Effector memory CD8-positive, alpha-beta T cell (primary cell): ENCODE measurements at regions not wholly inside any gene's neighbourhood (a gene's known extent, or its start where the extent isn't known, plus 50 kb on each side); places are given as distances from the start of the nearest gene placed in this dataset.

Experiments used
- ATAC-seq: fragments of 150-1000 bp; cut with Tn5 transposase; replicated peaks from 2 replicates; pipeline ENCODE4 v1.10.0; 2021; ENCODE audit warnings: mild to moderate bottlenecking, moderate library complexity
- DNase-seq, 3 experiments: peaks; one replicate each; pipeline ENCODE4 v3.0.0; 2021
- H3K27ac Mint-ChIP-seq, 2 donors: one replicate each; pipeline ENCODE4 v1.8.0; 2022; ENCODE audit warnings: mild to moderate bottlenecking in 2 of 2, mixed read lengths in 2 of 2, moderate library complexity in 2 of 2
- H3K27me3 Mint-ChIP-seq, 2 donors: one replicate each; pipeline ENCODE4 v1.8.0; 2022; ENCODE audit warnings: mixed read lengths in 2 of 2
- H3K36me3 Mint-ChIP-seq: one replicate; pipeline ENCODE4 v1.8.0; 2022; ENCODE audit warnings: mild to moderate bottlenecking, moderate library complexity, mixed read lengths; ENCODE audit not compliant: insufficient read depth
- H3K4me1 Mint-ChIP-seq, 2 donors: one replicate each; pipeline ENCODE4 v1.8.0; 2022; ENCODE audit warnings: low read depth in 2 of 2, mixed read lengths in 2 of 2
- H3K4me3 Mint-ChIP-seq, 2 donors: one replicate each; pipeline ENCODE4 v1.8.0; 2022; ENCODE audit warnings: mild to moderate bottlenecking in 2 of 2, mixed read lengths in 2 of 2, moderate library complexity in 2 of 2
- H3K9me3 Mint-ChIP-seq, 2 donors: one replicate each; pipeline ENCODE4 v1.8.0; 2022; ENCODE audit warnings: mixed read lengths in 2 of 2

DNA sequence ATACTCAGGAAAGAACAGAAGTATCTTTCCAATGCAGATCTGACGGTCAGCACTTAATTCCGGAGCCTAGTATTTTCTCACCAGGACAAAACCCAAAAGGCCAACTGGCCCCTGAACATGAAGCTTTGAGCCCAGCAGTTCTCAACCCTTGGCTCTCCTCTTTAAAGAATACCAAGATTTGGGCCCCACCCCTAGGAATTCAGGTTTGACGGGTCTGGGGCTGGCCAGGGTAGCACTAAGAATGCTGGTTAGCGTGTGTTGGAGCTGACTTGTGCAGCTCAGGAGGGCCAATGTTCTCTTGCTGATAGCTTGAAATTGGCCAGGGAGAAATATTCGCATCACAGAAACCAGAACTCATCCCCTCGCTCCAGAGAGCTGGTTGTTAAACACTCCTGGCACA, 88.3 kb upstream of the PTCH1 start:
- no peaks in the 10 kb centered on the region for H3K4me1 Mint-ChIP-seq

DNA sequence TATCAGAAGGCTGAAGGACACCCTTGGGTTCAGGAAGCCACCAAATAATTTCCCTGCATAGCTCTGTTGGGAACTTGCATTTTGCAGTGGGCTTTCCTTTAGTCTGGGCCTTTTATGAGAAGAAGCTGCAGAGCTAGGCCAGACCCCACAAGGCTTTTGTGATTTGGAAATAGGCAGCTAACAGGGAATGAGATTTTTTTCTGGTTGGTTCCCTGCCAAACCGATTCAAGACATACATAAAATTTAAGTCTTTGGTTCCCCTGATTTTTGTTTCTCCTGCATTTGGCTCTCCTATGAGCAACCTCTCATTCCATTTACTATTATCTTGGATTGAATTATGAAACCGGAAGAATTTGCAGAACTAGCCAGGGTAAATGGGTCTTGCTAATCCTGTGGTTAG, 81.5 kb upstream of the PTCH1 start:
- H3K27me3 Mint-ChIP-seq, result peaks cover 0 to 3% of the 10 kb centered on the region in 2 donors

More for the DNA sequence above, 88.3 kb upstream of the PTCH1 start:
- Mint-ChIP-seq H3K27ac (no peak overlapping the region), H3K27me3 (peaks cover 0 to 10% of the 10 kb centered on the region in 2 donors), H3K36me3 (no peaks in the 10 kb centered on the region), H3K4me3 (no peak overlapping the region), H3K9me3 (no peaks in the 10 kb centered on the region)
- ATAC-seq (no peak), DNase-seq (no peak)

DNA sequence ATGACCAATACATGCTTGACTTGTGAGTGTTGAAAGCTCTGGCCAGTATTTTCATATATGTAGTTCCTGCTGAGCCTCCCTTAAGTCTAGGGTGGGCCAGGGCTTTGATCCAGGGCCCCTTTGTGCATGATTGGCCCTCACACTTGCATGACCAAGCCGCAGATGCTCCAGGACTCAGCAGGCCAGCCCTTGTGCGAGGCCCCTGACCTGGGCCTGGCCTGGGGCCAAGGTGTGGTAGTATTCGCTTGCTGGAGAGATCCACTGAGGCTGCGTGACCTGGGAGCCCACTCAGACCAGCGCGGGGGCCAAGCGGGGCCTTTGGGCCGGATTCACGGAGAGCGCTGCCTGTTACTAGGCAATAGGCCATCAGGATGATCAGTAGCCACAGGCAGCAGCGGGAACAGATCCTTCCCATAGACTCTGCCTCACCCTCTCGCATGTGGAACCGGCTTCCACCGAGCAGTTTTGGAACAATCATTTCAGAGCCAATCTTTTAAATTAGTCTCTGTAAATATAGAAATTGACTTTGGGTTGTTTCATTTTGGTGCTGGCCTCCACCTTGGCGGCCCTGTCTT, 79.0 kb upstream of the PTCH1 start:
- no peaks in the 10 kb centered on the region for H3K9me3 Mint-ChIP-seq
- H3K4me1 Mint-ChIP-seq, result no peaks in the 10 kb centered on the region
- H3K4me3 Mint-ChIP-seq, result no peak overlapping the region
- no peak overlapping the region for H3K27ac Mint-ChIP-seq
- no peak for ATAC-seq
- no peak for DNase-seq
- H3K27me3 Mint-ChIP-seq, result peaks cover under 1 to 2% of the 10 kb centered on the region in 2 donors
- no peaks in the 10 kb centered on the region for H3K36me3 Mint-ChIP-seq

More for the DNA sequence above, 81.5 kb upstream of the PTCH1 start:
- H3K4me1 Mint-ChIP-seq, result no peaks in the 10 kb centered on the region
- no peaks in the 10 kb centered on the region for H3K36me3 Mint-ChIP-seq
- no peaks in the 10 kb centered on the region for H3K9me3 Mint-ChIP-seq
- H3K27ac Mint-ChIP-seq, result no peak overlapping the region
- DNase-seq, result no peak
- ATAC-seq, result no peak
- no peak overlapping the region for H3K4me3 Mint-ChIP-seq

DNA sequence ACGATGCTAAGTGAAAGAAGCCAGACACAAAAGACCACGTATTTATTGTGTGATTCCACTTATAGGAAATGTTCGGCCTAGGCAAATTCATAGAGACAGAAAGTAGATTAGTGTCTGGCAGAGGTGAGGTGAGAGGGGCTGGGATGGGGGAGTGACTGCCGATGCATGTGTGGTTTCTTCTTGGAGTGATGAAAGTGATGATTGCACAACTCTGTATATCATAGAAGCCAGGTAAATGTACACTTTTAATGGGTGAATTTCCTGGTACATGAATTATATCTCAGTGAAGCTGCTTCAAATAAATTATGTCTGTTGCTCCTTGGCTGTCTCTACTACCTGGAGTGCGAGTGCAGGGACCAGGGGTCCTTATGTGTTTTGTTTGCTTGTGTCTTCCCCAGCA, 76.2 kb upstream of the PTCH1 start:
- Mint-ChIP-seq H3K27me3 (peaks cover 12 to 16% of the 10 kb centered on the region in 2 donors), H3K36me3 (no peaks in the 10 kb centered on the region), H3K4me1 (peaks cover 0 to 3% of the 10 kb centered on the region in 2 donors), H3K4me3 (no peak overlapping the region), H3K9me3 (no peaks in the 10 kb centered on the region), H3K27ac (no peak overlapping the region)
- ATAC-seq (no peak), DNase-seq (no peak)

DNA sequence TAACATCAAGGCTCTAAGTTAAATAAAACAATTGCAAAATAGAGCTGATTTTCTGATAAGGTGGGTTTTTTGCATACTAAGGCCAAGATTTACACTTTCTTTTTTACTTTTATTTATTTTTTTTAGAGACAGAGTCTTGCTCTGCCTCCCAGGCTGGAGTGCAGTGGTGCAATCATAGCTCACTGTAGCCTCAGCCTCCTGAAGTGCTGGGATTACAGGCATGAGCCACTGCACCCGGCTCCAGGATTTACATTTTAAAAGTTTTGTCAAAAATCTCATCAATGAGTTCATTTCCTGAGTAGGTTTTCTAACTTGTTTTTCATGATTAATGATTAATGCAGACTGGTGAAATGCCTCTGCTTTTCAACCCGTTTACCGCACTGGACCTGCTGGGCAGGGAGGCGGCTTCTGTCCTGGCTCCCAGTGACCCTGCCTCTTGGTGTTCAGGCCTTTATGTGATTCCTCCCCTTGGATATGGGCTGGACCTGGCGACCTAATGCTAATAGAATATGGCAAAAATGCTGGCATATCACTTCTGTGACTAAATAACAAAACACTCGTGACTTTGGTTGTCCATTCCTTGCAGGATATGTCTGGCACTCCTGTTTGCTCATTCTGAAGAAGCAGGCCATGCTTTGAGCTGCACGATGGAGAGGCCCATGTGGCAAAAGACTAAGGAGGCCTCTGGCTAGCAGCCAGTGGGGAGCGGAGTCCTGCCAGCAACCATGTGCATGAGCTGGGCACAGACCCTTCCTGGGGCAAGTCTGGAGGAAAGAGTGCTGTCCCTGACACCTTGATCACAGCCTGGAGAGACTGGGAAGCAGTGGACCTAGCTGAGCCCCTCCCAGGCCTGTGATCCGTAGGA, 72.2 kb upstream of the PTCH1 start:
- ATAC-seq (no peak), DNase-seq (no peak)
- no peak overlapping the region for H3K27ac Mint-ChIP-seq
- no peaks in the 10 kb centered on the region for H3K9me3 Mint-ChIP-seq
- H3K4me1 Mint-ChIP-seq, result peaks cover 0 to 3% of the 10 kb centered on the region in 2 donors
- no peak overlapping the region for H3K4me3 Mint-ChIP-seq
- no peaks in the 10 kb centered on the region for H3K36me3 Mint-ChIP-seq
- peaks cover 12 to 48% of the 10 kb centered on the region in 2 donors for H3K27me3 Mint-ChIP-seq

DNA sequence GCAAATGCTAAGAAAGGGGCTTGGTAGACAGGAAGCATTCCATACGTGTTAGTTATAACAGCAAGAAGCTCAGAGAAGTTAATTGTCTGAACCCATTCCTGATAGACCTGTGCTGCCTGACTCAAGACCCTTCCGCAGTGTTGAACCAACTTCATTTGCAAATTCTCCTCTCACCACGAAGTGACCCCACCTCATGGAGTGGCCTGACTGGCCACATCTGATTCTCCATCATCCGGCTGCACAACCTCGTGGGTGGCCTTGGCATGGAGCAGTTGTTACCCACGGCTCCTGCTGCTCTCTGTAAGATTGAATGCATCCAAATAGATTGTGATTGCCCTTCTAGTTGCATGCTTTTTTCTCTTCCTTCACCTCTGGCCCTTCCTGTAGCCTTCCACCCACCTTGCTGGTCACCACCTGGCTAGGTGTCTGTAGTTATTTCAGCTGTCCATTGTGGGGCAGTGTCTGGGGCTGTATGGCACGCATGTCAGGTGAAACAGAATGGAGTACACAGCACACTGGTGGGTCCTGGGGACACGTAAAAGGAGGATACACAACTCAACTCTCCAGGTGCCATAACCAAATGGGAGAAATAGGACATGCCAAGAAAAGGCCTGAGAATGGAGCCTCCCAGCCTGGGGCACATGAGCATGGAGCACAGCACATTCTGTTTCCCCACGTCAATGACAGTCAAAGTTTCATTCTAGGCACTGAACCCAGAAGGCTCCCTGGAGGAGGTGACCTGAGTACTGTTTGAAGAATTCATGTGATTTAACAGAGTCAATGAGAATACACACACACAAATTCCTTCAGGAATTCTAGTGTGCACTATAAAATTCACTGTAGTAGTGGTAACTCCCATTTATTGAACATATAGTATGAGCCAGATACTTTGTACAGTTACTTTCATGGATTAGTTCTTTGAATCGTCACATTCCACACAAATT, 70.5 kb upstream of the PTCH1 start:
- ATAC-seq (no peak), DNase-seq (no peak)
- H3K4me3 Mint-ChIP-seq, result no peak overlapping the region
- H3K4me1 Mint-ChIP-seq, result peaks cover 0 to 3% of the 10 kb centered on the region in 2 donors
- H3K9me3 Mint-ChIP-seq, result no peaks in the 10 kb centered on the region
- peaks cover 13 to 49% of the 10 kb centered on the region in 2 donors for H3K27me3 Mint-ChIP-seq
- no peaks in the 10 kb centered on the region for H3K36me3 Mint-ChIP-seq
- H3K27ac Mint-ChIP-seq, result no peak overlapping the region

DNA sequence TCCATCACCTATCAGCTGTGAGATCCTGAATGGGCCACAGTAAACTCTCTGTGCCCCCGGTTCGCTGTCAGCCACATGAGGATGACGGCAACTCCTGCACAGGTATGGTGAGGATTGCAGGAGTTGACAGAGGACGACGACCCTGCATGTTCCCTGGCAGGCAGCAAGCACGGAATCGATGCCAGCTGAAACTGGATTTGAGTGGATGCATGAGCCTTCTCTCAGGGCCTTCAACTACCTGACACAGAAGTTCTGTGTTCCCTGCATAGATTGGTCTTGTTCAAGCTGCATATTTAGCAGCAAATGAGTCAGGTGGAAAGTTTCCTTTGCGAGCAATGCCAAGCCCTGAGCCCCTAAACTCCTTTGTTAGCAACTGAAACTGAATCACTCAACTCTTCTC, 69.6 kb upstream of the PTCH1 start:
- Mint-ChIP-seq H3K9me3 (no peaks in the 10 kb centered on the region), H3K27me3 (peaks cover 18 to 49% of the 10 kb centered on the region in 2 donors), H3K4me3 (no peak overlapping the region), H3K4me1 (peaks cover 0 to 3% of the 10 kb centered on the region in 2 donors), H3K27ac (no peak overlapping the region), H3K36me3 (no peaks in the 10 kb centered on the region)
- no peak for DNase-seq
- ATAC-seq, result no peak

DNA sequence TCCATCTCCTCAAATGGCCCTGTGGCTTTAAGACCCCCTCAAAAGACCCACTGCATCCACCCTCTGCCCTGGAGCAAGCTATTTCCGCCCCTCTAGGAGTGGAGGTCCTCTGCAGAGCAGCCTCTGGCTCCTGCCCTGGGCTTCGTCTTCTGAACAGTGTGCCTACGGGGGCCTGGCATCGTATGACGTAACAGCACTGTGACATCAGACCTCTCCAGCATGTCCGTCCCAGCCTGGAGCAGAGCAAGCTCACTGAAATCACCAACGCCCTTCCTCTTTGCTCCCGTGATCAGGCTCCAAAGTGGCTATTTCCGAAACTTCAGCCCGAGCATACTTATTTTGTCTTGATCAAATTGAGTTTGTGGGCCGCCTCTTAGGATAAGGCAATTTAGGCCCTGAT, 69.1 kb upstream of the PTCH1 start:
- peaks cover 0 to 3% of the 10 kb centered on the region in 2 donors for H3K4me1 Mint-ChIP-seq
- DNase-seq, result no peak
- H3K27me3 Mint-ChIP-seq, result peaks cover 18 to 51% of the 10 kb centered on the region in 2 donors
- H3K4me3 Mint-ChIP-seq, result no peak overlapping the region
- H3K9me3 Mint-ChIP-seq, result no peaks in the 10 kb centered on the region
- H3K36me3 Mint-ChIP-seq, result no peaks in the 10 kb centered on the region
- no peak for ATAC-seq
- H3K27ac Mint-ChIP-seq, result no peak overlapping the region

DNA sequence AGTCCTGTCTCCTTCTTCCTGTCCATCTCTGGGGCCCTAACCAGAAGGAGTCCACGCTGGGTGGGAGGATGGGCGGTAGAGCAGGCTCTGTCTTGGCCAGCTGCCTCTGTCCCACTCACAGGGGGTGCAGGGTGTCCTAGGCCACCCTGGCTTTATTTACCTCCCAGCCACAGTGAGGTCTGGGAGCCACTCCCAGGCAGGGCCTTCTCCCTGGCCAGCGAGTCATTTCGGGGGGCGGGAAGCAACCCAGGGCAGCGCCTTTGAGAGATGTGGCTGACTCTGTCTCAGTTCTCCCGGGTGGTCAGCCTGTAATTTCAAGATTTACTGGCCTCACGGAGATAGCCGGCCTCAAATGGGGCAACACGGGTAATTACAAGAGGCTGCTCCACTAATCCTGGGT, 67.4 kb upstream of the PTCH1 start:
- DNase-seq (no peak), ATAC-seq (no peak)
- H3K27ac Mint-ChIP-seq, result no peak overlapping the region
- no peaks in the 10 kb centered on the region for H3K9me3 Mint-ChIP-seq
- no peaks in the 10 kb centered on the region for H3K36me3 Mint-ChIP-seq
- H3K4me3 Mint-ChIP-seq, result no peak overlapping the region
- peaks cover 6 to 53% of the 10 kb centered on the region in 2 donors for H3K27me3 Mint-ChIP-seq
- H3K4me1 Mint-ChIP-seq, result no peaks in the 10 kb centered on the region

DNA sequence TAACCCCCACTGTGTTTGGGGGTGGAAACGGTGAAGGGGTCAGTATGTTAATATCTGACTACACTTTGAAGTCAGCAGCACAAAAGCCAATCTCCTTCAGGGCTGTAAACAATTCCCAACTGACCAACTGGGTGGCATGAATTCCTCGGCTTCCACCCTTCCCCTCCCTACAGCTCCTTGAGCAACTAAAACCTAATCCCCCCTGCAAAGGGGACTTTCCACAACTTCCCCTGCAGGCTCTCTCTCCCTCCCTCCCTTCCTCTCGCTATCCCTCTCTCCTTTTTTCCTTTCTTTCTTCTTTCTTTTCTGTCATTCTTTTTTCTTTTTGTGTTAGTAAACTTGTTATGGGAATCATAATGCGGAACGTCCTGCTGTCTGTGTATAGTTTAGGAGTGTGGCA, 65.1 kb upstream of the PTCH1 start:
- Mint-ChIP-seq H3K36me3 (no peaks in the 10 kb centered on the region), H3K27me3 (peaks cover 11 to 52% of the 10 kb centered on the region in 2 donors), H3K9me3 (no peaks in the 10 kb centered on the region), H3K4me1 (no peaks in the 10 kb centered on the region), H3K27ac (no peak overlapping the region), H3K4me3 (no peak overlapping the region)
- no peak for DNase-seq
- ATAC-seq, result no peak

DNA sequence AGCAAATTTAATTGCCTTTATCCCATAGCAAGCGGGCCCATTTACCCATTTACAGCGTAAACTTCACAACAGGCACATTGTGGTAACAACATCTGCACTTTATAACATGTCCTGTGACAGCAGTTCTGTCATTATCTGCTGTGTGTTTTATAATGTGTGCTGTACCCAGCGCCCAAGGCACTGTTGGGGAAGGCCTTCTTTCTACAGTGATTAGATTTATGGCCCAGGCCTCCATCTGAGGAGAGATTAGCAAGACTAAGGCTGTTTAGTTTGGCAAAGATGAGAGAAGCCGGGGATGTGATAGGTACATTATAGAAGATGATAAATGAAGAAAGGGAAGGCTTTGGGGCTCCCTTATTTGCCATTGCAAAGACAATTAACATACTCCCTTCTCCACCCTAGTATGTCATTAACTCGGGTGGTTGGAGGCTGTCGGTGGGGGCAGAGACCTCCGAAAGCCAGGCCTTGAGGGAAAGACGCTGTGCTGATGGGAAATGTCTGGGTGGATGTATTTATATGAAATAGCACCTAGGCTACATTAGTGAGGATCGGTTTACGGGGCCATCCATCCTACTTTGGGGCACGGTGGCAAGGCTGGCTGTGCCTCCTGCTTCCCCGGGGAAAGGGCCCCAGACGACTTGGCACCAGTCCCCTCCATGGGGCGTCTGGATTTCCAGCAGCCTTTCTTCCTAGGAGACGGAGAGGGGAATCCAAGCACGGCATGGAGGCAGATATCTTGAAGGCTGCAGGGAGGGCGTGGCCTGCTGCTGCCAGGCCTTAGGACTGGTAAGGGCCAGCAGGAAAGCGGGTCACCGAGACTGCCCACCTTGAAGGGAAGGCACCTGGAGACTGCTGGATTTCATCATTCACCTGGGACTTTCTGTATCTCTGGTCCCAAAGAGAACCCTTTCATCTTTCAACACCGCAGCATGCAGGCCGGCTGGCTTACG, 64.3 kb upstream of the PTCH1 start:
- Mint-ChIP-seq H3K9me3 (no peaks in the 10 kb centered on the region), H3K27me3 (peaks cover 15 to 44% of the 10 kb centered on the region in 2 donors), H3K4me1 (no peaks in the 10 kb centered on the region), H3K4me3 (no peak overlapping the region), H3K36me3 (no peaks in the 10 kb centered on the region), H3K27ac (no peak overlapping the region)
- no peak for DNase-seq
- ATAC-seq, result no peak

DNA sequence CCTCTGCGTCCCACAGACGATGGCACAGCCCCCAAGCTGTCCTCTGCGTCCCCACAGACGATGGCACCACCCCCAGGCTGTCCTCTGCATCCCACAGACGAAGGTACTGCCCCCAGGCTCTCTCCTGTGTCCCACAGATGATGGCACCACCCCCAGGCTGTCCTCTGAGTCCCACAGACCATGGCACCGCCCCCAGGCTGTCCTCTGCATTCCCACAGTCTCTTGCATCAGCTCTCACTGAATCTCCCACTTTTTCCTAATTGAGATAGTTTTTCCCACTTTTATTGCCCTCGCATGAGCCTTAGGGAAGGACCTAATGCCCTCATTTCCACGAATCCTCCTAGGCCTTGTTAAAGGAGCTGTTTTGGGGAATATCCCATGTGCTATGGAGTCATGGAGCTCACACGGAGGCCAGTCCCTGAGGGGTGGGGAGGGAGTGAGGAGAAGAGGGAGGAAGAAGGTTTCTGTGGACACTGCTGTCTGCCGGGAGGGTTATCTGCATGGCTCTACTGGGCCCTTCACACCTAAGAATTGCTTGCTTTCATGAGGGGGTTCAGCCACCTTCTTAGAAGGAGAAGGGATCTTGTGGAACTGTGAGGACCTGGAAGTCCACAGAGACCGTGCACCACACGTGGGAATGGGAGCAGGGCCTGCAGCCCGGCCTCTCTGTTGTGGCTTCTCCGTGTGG, 58.2 kb upstream of the PTCH1 start:
- no peak for ATAC-seq
- Mint-ChIP-seq H3K4me3 (peak overlapping the region; percentile 32 to 44), H3K36me3 (peaks cover 3% of the 10 kb centered on the region), H3K27ac (no peak overlapping the region), H3K27me3 (peaks cover 12 to 51% of the 10 kb centered on the region in 2 donors), H3K9me3 (no peaks in the 10 kb centered on the region), H3K4me1 (peaks cover 10 to 15% of the 10 kb centered on the region in 2 donors)
- DNase-seq, result no peak
